HUES64 (cell line): ENCODE measurements at regions not wholly inside any gene's neighbourhood (a gene's known extent, or its start where the extent isn't known, plus 50 kb on each side); places are given as distances from the start of the nearest gene placed in this dataset.

Experiments
- H3K27ac ChIP-seq: 2 replicates; pipeline ENCODE4 v1.7.0; 2013; ENCODE audit warnings: low read depth, low read length, inconsistent platforms
- H3K27me3 ChIP-seq: 2 replicates; pipeline ENCODE4 v1.6.1; 2013; ENCODE audit warnings: mild to moderate bottlenecking, low read length; ENCODE audit not compliant: insufficient read depth
- H3K36me3 ChIP-seq: 2 replicates; pipeline ENCODE4 v1.6.1; 2013; ENCODE audit warnings: mild to moderate bottlenecking, low read length; ENCODE audit not compliant: insufficient read depth
- H3K4me1 ChIP-seq: 2 replicates; pipeline ENCODE4 v1.6.1; 2013; ENCODE audit warnings: mild to moderate bottlenecking, low read length, moderate library complexity; ENCODE audit not compliant: insufficient read depth
- H3K4me3 ChIP-seq: 2 replicates; pipeline ENCODE4 v1.5.1; 2013; ENCODE audit warnings: mild to moderate bottlenecking, low read length, moderate library complexity
- H3K9ac ChIP-seq: 2 replicates; pipeline ENCODE4 v1.6.1; 2013; ENCODE audit warnings: mild to moderate bottlenecking, low read depth, low read length
- H3K9me3 ChIP-seq: 2 replicates; pipeline ENCODE4 v1.6.1; 2013; ENCODE audit warnings: low read depth, low read length; ENCODE audit not compliant: insufficient read depth
- WGBS: fragments of 150-250, 120-280 bp; methylation state at CpG from one replicate; pipeline ENCODE4 v1.1.7; 2013; ENCODE audit warnings: missing lambda C conversion rate; 5-methylcytosine and 5-hydroxymethylcytosine counted together

DNA sequence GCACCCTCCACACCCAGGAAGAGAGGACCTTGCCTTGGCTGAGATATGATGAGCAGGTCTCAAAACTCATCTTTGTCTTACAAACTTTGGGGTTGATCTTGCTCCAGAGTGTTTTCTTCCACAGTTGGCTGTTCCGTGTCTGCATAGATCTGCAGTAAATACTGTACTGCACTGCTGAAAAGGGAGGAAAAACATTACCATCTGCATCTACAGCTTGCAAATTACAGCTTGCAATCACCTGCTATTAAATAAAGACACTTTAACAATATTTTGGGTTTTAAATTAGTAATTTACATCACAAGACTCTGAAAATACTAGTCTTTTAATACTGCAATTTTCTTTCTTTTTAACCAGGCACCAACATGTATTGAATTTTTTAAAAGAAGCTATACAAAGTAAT lies 499.5 kb downstream of the STIM2 start:
- Histone ChIP-seq H3K9me3 (no peaks in the 10 kb centered on the region), H3K4me1 (peaks cover 13% of the 10 kb centered on the region), H3K27me3 (no peaks in the 10 kb centered on the region), H3K36me3 (no peaks in the 10 kb centered on the region), H3K9ac (peak overlapping the region; percentile 6; the same call in 1 of the 2 replicates), H3K27ac (no peak overlapping the region; the same call in 1 of the 2 replicates), H3K4me3 (no peak overlapping the region)
- WGBS, result 79% methylated on average over 1 of the region's 1 CpG

DNA sequence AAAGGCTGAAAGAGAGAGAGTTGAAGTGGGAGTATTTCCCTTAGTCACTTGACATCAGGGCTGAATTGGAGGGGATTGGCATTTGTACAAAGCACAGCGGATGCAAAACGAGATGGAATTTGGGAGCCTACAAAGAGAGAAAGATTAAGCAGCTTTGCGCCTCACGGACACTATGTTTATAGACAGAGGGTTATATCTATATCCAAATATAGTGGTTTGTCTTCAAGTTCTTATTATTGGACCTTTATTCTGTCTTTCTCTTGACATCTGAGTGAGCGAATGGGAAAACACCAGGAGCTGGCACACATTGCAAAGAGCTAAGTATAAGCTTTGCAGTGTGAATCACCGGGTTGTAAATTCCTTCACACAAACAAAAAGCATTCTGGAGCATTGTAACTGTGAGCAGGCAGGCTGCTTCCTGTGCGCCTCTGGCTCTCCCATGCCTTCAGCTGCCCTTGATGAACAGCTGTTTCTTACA lies 500.2 kb downstream of the STIM2 start:
- no peaks in the 10 kb centered on the region for H3K27me3 ChIP-seq
- H3K9ac ChIP-seq, result peak overlapping the region; percentile 6; the same call in 1 of the 2 replicates
- peaks cover 13% of the 10 kb centered on the region for H3K4me1 ChIP-seq
- H3K36me3 ChIP-seq, result no peaks in the 10 kb centered on the region
- WGBS, result 64% methylated on average over 6 of the region's 7 CpGs
- H3K4me3 ChIP-seq, result no peak overlapping the region
- H3K9me3 ChIP-seq, result no peaks in the 10 kb centered on the region
- H3K27ac ChIP-seq, result peak overlapping the region; percentile 11; the same call in 1 of the 2 replicates

DNA sequence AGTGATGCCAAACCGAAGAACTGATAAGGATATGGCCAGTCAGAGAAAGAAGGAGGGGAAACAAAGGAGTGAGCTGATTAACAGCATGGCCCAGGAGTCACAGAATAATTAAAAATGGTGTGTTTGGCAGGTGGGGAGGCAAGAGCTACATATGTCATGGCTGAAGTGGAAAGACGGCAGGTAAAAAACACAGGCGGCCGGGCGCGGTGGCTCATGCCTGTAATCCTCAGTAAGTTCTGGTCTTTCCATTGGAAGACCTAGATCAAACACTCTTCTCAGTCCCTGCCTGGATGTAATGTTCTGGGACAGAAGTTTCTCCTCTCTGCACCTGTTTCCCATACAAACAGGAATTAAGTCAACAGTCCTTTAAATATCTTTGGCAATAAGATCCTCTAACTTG lies 503.9 kb downstream of the STIM2 start:
- Histone ChIP-seq H3K9me3 (0 out of 2 replicates have a peak, but pooled peaks cover 4% of the 10 kb centered on the region), H3K27me3 (no peaks in the 10 kb centered on the region), H3K4me1 (peaks cover 13% of the 10 kb centered on the region), H3K36me3 (no peaks in the 10 kb centered on the region), H3K27ac (no peak overlapping the region), H3K4me3 (no peak overlapping the region), H3K9ac (no peak overlapping the region)
- 97% methylated on average over 6 of the region's 6 CpGs for WGBS

DNA sequence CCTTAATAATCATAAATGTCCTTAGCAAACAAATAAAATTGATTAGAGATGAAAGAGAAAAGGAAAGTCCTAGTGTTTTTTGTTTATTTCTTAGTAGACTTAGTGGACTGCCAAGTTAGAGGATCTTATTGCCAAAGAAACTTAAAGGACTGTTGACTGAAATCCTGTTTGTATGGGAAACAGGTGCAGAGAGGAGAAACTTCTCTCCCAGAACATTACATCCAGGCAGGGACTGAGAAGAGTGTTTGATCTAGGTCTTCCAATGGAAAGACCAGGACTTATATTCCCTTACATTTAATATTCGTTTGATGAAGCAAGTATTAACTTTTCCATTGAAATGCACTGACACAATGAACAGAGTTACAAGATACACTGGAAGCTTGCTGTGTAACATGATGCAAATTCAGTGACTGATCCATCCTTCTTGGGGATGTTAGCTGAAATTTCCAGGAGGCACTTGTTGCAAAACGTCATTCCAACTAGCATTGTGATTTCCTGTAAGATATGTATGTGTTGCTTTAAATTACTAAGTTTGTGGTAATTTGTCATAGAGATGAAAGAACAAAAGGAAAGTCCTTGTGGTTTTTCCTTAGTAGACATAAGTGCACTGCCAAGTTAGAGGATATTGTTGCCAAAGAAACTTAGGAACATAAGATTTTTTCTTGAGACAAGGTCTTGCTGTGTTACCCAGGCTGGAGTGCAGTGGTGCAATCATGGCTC lies 505.6 kb downstream of the STIM2 start:
- Histone ChIP-seq H3K9ac (no peak overlapping the region), H3K27me3 (no peaks in the 10 kb centered on the region), H3K36me3 (no peaks in the 10 kb centered on the region), H3K27ac (no peak overlapping the region), H3K4me1 (peaks cover 3% of the 10 kb centered on the region; the same call in 1 of the 2 replicates), H3K9me3 (0 out of 2 replicates have a peak, but pooled peaks cover 4% of the 10 kb centered on the region), H3K4me3 (no peak overlapping the region)
- 90% methylated on average over 2 of the region's 2 CpGs for WGBS

DNA sequence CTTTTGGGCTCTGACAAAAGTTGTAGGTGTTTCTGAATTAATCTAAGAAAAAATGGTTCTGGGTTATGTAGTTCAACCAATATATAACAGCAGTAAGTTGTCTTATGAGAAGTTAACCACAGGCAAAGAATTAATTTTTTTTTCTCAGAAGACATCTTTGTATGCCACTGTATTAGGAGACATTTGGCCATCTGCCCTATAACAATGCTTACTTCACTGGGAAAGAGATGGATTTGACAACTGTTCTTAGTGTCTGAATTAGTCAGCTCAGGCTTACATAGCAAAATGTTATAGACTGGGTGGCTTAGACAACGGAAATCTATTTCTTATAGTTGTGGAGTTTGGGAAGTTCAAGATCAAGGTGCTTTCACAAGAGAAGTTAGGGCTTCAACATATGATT lies 508.1 kb downstream of the STIM2 start:
- no peak overlapping the region for H3K27ac ChIP-seq
- H3K9me3 ChIP-seq, result 0 out of 2 replicates have a peak, but pooled peaks cover 4% of the 10 kb centered on the region
- no peak overlapping the region for H3K9ac ChIP-seq
- H3K27me3 ChIP-seq, result no peaks in the 10 kb centered on the region
- H3K4me1 ChIP-seq, result no peaks in the 10 kb centered on the region
- no peaks in the 10 kb centered on the region for H3K36me3 ChIP-seq
- WGBS, result 91% methylated on average over 1 of the region's 1 CpG
- H3K4me3 ChIP-seq, result no peak overlapping the region

DNA sequence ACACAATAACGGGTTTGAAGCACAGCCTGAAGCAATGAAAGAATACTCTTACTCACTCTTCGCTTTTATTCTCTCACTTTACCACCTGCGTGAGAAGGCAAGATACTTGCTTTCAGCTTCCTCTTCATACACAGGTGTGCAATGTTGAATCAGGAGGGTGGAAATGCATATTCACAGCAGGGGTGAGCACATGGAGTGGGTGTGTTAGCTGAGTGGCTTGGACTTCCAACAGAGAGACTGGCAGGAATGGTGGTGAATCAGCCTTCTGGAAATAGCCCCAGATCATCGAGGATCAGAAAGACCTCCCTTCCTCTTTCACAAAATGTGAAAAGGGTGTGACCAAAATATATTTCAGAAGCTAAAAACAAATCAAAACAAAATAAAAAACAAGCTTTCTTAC lies 521.2 kb downstream of the STIM2 start:
- Histone ChIP-seq H3K4me3 (no peak overlapping the region), H3K27ac (no peak overlapping the region), H3K4me1 (no peaks in the 10 kb centered on the region), H3K9ac (no peak overlapping the region), H3K9me3 (no peaks in the 10 kb centered on the region), H3K27me3 (no peaks in the 10 kb centered on the region), H3K36me3 (no peaks in the 10 kb centered on the region)
- WGBS, result 91% methylated on average over 3 of the region's 4 CpGs

DNA sequence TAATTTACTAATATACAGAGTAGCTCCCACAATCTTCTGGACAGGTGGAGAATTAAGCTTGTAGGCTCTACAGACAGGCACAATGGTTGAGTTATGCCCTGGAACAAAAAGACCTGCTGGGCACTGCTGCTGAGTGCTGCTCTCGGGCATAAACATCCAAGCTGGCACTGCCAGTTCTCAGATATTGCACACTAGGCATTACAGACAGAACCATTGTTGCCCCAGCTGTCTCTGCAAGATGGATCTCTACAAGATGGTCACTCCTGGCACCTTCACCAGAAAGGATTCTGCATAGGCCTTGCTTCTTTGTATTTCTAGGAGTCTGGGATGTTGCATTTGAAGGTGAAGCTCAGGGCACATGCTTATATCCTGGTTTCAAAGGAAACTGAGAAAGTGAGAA lies 527.1 kb downstream of the STIM2 start:
- Histone ChIP-seq H3K36me3 (no peaks in the 10 kb centered on the region), H3K4me1 (no peaks in the 10 kb centered on the region), H3K9ac (no peak overlapping the region), H3K27ac (no peak overlapping the region), H3K9me3 (no peaks in the 10 kb centered on the region), H3K27me3 (no peaks in the 10 kb centered on the region), H3K4me3 (no peak overlapping the region)
- WGBS, result 91% methylated on average over 1 of the region's 1 CpG

DNA sequence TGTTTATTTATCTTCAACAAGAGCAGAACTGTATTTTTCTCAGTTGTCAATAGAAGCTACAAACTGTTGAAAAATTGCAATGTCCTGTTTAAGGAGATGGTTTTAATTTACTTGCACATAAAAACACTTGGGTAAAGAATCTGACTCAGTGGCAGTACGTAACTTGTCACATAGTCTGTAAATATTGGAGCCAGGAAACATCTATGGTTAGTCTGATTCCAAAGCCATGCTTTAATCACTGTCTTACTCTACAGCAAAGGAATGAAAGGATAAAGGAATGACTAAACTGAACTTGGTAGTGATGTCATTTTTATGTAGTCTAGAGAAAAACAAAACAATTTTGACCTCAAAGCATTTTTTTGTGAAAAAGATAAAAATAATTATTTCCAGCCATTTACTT lies 537.2 kb downstream of the STIM2 start:
- Histone ChIP-seq H3K27ac (no peak overlapping the region), H3K4me1 (no peaks in the 10 kb centered on the region), H3K27me3 (no peaks in the 10 kb centered on the region), H3K9ac (no peak overlapping the region), H3K36me3 (no peaks in the 10 kb centered on the region), H3K9me3 (0 out of 2 replicates have a peak, but pooled peaks cover 3% of the 10 kb centered on the region), H3K4me3 (no peak overlapping the region)
- 91% methylated on average over 1 of the region's 1 CpG for WGBS

DNA sequence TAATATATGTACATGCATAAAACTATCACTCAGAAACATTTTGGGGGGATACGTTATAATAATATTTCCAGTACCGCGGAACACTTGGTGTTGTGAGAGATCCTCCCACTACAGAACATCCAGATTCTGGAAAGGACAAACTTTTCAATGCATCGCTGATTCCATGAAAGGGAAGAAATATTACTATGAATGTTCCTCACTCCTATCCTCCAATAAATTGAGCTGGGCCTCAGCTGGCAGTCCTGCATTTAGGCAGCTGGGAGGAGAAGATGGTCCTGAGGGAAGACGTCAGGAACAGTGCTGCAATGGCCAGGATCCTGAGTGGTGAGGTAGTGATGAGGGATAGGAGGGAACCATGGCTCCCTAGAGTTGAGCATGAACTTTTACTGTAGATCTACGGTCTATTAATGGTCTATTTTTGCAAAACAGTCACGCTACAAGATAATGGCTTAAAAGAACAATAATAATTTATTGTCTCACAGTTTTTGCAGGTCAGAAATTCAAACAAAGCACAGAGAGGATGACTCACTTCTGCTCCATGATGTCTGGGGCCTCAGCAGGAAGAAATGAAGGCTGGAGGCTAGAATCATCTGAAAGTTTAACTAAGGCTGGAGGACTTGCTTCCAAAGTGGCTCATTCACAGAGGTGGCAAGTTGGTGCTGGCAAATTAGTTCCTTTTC lies 538.1 kb downstream of the STIM2 start:
- no peaks in the 10 kb centered on the region for H3K27me3 ChIP-seq
- no peak overlapping the region for H3K4me3 ChIP-seq
- no peak overlapping the region for H3K9ac ChIP-seq
- no peaks in the 10 kb centered on the region for H3K4me1 ChIP-seq
- 0 out of 2 replicates have a peak, but pooled peaks cover 3% of the 10 kb centered on the region for H3K9me3 ChIP-seq
- H3K27ac ChIP-seq, result no peak overlapping the region
- H3K36me3 ChIP-seq, result no peaks in the 10 kb centered on the region
- 98% methylated on average over 6 of the region's 7 CpGs for WGBS

DNA sequence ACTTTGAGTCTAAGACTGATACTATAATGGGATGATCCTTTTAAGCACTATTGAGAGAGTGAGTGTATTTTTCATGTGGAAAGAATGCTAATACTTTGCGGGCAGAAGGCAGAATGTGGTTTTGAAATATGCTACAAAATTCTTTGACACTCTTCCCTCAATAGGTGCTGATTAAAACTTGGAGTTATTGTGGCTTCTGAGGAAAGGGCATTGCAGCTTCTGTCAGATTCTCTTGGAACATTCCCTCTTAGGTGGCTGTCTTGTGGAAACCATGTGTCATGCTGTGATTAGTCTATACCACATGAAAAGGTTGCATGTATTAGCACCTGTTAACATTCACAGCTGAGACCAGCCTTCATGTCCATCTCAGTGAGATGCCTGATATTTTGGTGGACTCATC lies 547.0 kb downstream of the STIM2 start:
- Histone ChIP-seq H3K4me1 (no peaks in the 10 kb centered on the region), H3K4me3 (no peak overlapping the region), H3K9ac (no peak overlapping the region), H3K9me3 (peaks cover 26% of the 10 kb centered on the region), H3K27me3 (no peaks in the 10 kb centered on the region), H3K27ac (no peak overlapping the region), H3K36me3 (no peaks in the 10 kb centered on the region)
- 100% methylated on average over 1 of the region's 1 CpG for WGBS

DNA sequence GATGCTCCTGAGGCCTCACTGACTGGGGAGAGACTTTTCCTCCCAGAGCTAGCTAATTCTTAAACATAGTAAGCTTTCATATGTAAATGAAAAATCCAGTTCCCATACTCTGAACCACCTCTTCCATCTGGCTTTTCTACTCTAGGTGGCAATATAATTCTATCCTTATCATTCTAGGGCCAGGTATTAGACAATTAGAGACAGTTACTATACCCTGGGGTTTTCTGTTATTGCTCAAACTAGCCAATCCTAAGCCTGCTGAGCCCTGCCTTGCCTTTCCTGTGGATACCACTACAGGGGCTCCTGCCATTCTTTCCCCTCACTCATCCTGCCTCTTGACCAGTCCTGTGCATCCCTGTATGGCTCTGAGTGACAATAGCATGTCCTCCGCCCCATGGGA lies 552.0 kb downstream of the STIM2 start:
- H3K9me3 ChIP-seq, result peaks cover 4% of the 10 kb centered on the region; the same call in 1 of the 2 replicates
- H3K36me3 ChIP-seq, result no peaks in the 10 kb centered on the region
- no peaks in the 10 kb centered on the region for H3K27me3 ChIP-seq
- WGBS, result 81% methylated on average over 1 of the region's 1 CpG
- H3K27ac ChIP-seq, result no peak overlapping the region
- H3K4me3 ChIP-seq, result no peak overlapping the region
- no peak overlapping the region for H3K9ac ChIP-seq
- H3K4me1 ChIP-seq, result no peaks in the 10 kb centered on the region
